ENCODE measurements at regions not wholly inside any gene's neighbourhood (a gene's known extent, or its start where the extent isn't known, plus 50 kb on each side); places are given as distances from the start of the nearest gene placed in this dataset.

DNA sequence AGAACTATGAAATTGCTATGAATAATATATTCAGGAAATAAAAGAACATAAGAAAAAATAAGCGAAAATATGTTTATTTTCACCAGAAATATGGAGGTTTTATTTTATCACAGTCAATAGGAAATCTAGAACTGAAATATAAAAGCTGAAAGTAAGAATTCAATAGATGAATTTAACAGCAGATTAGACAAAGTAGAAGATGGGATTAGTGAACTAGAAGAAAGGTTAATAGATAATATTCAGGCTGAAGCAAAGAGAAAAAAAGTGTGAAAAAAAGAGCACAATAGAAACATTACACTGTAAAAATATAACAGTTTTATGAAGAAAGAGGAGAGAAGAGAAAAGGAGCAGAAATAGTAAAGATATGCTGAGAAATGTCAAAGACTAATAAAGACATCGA, 1152.1 kb downstream of the FAT4 start:
- no peaks in the 10 kb centered on the region for H3K36me3 ChIP-seq (ENCODE audit: control insufficient read depth in 2 of 3, insufficient read depth in 3 of 3, low read length in 3 of 3)
- intact Hi-C loops (cut with DNase I): no loop called here
- no peak for DNase-seq
- no peak overlapping the region for H3K4me3 ChIP-seq (ENCODE audit: low read length in 3 of 3)
- H3K27ac ChIP-seq (ENCODE audit: low read depth in 2 of 2, low read length in 2 of 2): no peak overlapping the region
- H3K4me1 ChIP-seq (ENCODE audit: control insufficient read depth in 2 of 3, insufficient read depth in 2 of 3, low read depth in 1 of 3, low read length in 3 of 3): no peaks in the 10 kb centered on the region
- peaks cover 0 to 4% (median 0%) of the 10 kb centered on the region in 3 donors for H3K9me3 ChIP-seq (ENCODE audit: control insufficient read depth in 2 of 3, insufficient read depth in 1 of 3, low read length in 3 of 3)
- TF ChIP-seq, protein P1, sequence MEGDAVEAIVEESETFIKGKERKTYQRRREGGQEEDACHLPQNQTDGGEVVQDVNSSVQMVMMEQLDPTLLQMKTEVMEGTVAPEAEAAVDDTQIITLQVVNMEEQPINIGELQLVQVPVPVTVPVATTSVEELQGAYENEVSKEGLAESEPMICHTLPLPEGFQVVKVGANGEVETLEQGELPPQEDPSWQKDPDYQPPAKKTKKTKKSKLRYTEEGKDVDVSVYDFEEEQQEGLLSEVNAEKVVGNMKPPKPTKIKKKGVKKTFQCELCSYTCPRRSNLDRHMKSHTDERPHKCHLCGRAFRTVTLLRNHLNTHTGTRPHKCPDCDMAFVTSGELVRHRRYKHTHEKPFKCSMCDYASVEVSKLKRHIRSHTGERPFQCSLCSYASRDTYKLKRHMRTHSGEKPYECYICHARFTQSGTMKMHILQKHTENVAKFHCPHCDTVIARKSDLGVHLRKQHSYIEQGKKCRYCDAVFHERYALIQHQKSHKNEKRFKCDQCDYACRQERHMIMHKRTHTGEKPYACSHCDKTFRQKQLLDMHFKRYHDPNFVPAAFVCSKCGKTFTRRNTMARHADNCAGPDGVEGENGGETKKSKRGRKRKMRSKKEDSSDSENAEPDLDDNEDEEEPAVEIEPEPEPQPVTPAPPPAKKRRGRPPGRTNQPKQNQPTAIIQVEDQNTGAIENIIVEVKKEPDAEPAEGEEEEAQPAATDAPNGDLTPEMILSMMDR (IDR thresholded peaks at IDR 0.05; ENCODE audit: borderline replicate concordance, extremely low read depth, insufficient read depth): no peak
- FAIRE-seq: no peak
- no peak overlapping the region for H3K9ac ChIP-seq (ENCODE audit: low read length in 3 of 3)
- no peaks in the 10 kb centered on the region for H3K27me3 ChIP-seq (ENCODE audit: control insufficient read depth, insufficient read depth, low read length)

- Histone ChIP-seq H3K9ac (ENCODE audit: low read length in 3 of 3) (no peak overlapping the region), H3K27ac (ENCODE audit: low read depth in 2 of 2, low read length in 2 of 2) (no peak overlapping the region), H3K27me3 (ENCODE audit: control insufficient read depth, insufficient read depth, low read length) (no peaks in the 10 kb centered on the region), H3K9me3 (ENCODE audit: control insufficient read depth in 2 of 3, insufficient read depth in 1 of 3, low read length in 3 of 3) (peaks cover 0 to 4% (median 0%) of the 10 kb centered on the region in 3 donors), H3K4me3 (ENCODE audit: low read length in 3 of 3) (no peak overlapping the region), H3K4me1 (ENCODE audit: control insufficient read depth in 2 of 3, insufficient read depth in 2 of 3, low read depth in 1 of 3, low read length in 3 of 3) (no peaks in the 10 kb centered on the region), H3K36me3 (ENCODE audit: control insufficient read depth in 2 of 3, insufficient read depth in 3 of 3, low read length in 3 of 3) (no peaks in the 10 kb centered on the region)
- intact Hi-C loops (cut with DNase I): no loop called here
- DNase-seq (no peak), FAIRE-seq (no peak)
- TF ChIP-seq, protein P1 (IDR thresholded peaks at IDR 0.05; ENCODE audit: borderline replicate concordance, extremely low read depth, insufficient read depth): no peak
These were observed 1153.4 kb downstream of the FAT4 start for GRCh38 chr4:126468144-126468543.

GRCh38 chr4:126470862-126471261, 1156.1 kb downstream of the FAT4 start:
- DNase-seq (no peak), FAIRE-seq (no peak)
- H3K4me3 ChIP-seq (ENCODE audit: low read length in 3 of 3): no peak overlapping the region
- TF ChIP-seq, protein P1 (IDR thresholded peaks at IDR 0.05; ENCODE audit: borderline replicate concordance, extremely low read depth, insufficient read depth): no peak
- intact Hi-C loops (cut with DNase I): no loop called here
- H3K9me3 ChIP-seq (ENCODE audit: control insufficient read depth in 2 of 3, insufficient read depth in 1 of 3, low read length in 3 of 3): peaks cover 0 to 7% (median 0%) of the 10 kb centered on the region in 3 donors
- H3K27ac ChIP-seq (ENCODE audit: low read depth in 2 of 2, low read length in 2 of 2): no peak overlapping the region
- no peaks in the 10 kb centered on the region for H3K27me3 ChIP-seq (ENCODE audit: control insufficient read depth, insufficient read depth, low read length)
- no peaks in the 10 kb centered on the region for H3K36me3 ChIP-seq (ENCODE audit: control insufficient read depth in 2 of 3, insufficient read depth in 3 of 3, low read length in 3 of 3)
- no peak overlapping the region for H3K9ac ChIP-seq (ENCODE audit: low read length in 3 of 3)
- no peaks in the 10 kb centered on the region for H3K4me1 ChIP-seq (ENCODE audit: control insufficient read depth in 2 of 3, insufficient read depth in 2 of 3, low read depth in 1 of 3, low read length in 3 of 3)

DNA sequence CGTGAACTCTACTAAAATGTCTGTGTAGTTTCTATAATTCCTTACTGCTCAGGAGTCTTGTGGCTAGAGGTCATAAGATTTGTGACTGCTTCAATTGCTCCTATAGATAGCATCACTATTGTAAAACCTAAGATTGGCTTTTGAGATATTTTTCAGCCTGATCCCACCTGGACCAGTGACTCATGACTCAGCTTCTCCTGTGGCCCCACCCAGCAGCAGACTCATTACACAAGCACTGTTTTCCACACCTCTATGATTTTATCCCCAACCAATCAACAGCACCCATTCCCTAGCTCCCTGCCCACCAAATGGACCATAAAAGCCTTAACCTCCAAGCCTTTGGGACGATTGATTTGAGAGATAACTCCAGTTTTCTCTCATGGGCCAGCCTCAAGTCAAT, 1157.0 kb upstream of the INTU start:
- Histone ChIP-seq H3K27ac (ENCODE audit: low read depth in 2 of 2, low read length in 2 of 2) (no peak overlapping the region), H3K9me3 (ENCODE audit: control insufficient read depth in 2 of 3, insufficient read depth in 1 of 3, low read length in 3 of 3) (peaks cover 0 to 5% (median 0%) of the 10 kb centered on the region in 3 donors), H3K36me3 (ENCODE audit: control insufficient read depth in 2 of 3, insufficient read depth in 3 of 3, low read length in 3 of 3) (no peaks in the 10 kb centered on the region), H3K9ac (ENCODE audit: low read length in 3 of 3) (no peak overlapping the region), H3K4me1 (ENCODE audit: control insufficient read depth in 2 of 3, insufficient read depth in 2 of 3, low read depth in 1 of 3, low read length in 3 of 3) (no peaks in the 10 kb centered on the region), H3K4me3 (ENCODE audit: low read length in 3 of 3) (no peak overlapping the region), H3K27me3 (ENCODE audit: control insufficient read depth, insufficient read depth, low read length) (no peaks in the 10 kb centered on the region)
- DNase-seq (no peak), FAIRE-seq (no peak)
- TF ChIP-seq, protein P1 (IDR thresholded peaks at IDR 0.05; ENCODE audit: borderline replicate concordance, extremely low read depth, insufficient read depth): no peak
- intact Hi-C loops (cut with DNase I): no loop called here

Data from kidney (tissue), 13 donors.